GM19372 (cell line): ENCODE measurements at regions not wholly inside any gene's neighbourhood (a gene's known extent, or its start where the extent isn't known, plus 50 kb on each side); places are given as distances from the start of the nearest gene placed in this dataset.

Experiments used
- ATAC-seq: cut with Tn5 transposase; IDR thresholded peaks from one replicate; pipeline ENCODE4 v1.9.1; 2021; ENCODE audit warnings: mild to moderate bottlenecking, low read depth, moderate library complexity; ENCODE audit not compliant: unreplicated experiment

DNA sequence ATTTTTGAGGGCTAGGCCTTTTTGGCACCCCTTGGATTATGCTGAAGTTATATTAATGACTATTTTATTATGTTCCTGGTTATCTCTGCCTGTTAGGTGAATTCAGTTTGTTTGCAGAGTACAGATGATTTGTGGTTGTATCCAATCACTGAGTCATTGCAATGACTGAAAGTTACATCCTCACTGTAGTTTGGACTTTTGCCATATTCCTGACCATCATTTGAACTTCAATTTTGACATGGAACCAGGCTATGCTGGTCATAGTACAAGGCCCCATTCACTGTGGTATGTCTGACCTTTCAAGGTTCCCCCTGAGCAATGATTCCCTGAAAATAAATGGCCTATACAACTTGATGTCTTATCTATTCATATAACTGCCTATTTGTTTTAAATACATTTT, 621.0 kb downstream of the CCER1 start:
- ATAC-seq: no peak

DNA sequence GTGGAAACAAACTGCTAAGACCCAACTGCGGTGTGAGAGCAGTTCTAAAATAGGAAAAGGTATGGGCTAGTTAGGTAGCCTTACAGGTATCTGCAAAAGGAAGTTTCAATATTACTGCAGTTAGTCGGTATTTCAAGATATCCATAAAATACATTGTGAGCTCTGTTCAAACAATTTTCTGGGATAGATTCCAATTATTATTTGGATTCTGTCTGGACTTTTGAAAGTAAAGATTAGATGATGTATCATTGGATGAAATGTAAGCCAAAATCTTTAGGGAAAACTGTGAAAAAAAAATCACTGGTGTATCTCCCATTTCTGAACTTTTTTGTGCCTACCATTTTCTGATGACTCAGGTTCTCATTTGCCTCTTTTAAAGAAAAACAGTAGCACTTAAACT, 621.6 kb downstream of the CCER1 start:
- ATAC-seq: no peak

DNA sequence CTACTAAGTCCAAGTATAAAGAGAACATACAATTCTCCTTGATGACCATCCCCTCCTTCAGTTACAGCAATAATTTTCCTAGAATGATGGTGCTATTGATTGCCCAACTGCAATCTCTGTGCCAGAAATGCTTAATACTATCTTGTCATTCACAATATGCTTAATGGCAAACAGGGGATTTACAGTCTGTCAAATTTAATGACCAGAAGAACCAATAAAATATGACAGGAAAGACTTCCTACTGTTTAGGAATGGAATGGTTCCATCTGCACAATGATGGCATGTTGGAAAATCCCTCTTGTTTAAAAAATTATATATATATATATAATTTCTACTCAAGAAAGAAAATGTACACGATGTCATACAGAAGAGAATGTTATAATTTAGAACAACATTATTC, 623.2 kb downstream of the CCER1 start:
- ATAC-seq: no peak

DNA sequence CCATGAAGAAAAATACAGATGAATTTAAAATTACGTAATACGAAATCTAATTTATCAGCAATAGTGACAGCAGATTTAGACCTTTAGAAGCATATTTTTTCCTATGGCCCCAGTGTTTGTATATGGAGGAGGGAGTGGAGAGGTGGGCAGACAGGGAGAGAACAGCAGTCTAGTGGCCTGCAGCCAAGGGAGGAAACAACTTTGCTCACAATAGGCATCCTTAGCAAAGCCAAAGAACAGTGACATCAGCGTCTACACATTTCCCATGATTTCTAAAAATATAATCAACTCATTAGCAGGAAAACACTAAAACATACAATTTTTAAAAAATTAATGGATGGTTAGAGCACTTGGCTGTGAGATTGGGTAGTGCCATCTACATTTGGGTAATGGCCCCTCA, 622.6 kb upstream of the ATP2B1 start:
- no peak for ATAC-seq

DNA sequence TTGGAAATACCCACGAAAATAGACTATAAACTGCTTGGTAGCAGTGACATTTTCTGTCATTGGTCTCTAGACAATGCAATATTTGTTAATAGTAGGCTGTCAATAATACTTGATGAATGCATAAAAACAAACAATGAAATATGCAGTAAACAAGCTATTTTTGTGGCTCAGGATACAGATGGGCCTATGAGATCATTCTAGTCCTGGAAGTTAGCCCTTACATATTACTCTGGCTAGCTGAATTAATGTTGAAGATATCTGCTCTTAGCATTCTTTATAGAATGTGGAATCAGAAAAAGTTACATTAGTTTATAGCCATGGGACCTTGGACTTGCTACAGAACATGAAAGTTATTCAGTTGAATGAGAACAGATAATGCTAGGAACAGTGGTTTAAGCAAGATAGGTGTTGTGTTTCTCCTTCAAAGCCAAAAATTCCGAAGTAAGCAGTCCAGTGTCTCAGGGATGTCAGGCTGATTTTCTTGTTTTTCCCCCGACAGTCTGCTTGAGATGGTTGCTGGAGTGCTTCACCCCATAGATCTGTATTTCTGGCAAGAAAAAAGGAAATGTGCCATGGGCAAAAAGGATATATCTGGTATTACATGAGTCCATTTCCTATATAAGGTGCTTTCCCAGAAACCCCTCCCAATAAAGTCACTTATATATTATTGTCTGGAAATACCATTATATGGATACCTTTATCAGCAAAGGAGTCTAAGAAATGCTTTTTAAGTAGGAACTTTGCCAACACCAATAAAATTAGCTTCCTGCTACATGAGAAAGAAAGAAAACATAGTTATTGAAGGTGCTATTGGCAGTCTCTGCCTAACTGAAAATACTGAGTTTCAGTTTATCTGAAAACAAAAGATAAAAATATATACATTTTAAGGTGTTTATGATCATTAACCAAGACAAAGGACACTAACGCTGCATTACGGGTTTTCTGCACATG, 619.4 kb upstream of the ATP2B1 start:
- ATAC-seq: no peak

DNA sequence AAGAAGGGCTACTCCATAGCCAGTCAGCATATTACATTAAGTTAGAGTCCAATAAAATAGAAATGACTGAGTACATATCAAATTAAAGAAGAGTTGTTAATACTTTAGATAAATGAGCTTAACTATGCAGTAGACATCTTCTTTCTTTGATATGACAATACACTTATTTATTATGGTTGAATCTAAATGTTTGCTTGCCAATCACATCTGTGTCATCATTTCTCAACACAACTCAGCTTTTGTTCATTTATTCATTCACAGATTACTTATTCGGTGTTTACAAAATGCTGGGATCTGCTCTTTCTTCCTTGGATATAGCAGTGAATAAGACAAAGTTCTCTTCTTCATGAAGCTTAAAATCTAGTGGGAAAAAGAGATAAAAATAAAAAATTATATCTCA, 614.6 kb upstream of the ATP2B1 start:
- no peak for ATAC-seq

DNA sequence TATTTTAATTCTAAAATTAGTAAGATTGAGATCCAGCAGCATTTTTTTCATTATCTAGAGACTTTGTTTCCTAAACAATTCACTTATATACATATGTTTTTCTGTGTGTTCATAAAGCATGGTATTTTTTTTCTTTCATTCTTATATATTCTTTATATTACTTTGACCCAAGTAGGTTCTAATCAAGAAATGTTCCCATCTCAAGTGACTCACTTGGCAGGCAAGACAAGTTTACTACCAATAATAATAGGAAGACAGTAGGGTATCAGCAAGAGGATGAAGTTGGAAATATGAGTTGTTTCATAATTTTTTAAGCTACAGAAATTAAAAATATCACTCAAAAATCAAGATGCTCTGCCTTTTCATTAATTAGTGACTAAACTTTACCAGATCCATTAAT, 613.4 kb upstream of the ATP2B1 start:
- no peak for ATAC-seq

DNA sequence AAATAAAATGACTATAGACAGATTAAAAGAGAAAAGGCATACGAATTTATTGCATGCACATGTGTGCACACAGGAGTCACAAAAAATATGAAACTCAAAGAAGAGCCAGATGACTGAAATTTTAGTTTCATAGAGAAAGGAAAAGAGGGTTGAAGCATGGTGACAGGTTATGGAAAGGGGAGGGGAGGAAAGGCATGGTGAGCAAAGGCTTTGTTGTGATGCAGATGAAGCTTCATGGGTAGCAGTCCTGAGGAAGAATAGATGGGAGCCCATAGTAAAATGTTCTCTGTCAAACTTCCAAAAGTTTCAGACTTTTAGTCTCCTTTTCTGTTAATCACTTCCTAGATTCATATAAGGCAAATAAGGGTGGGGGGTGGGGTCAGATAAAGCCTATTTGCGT, 612.7 kb upstream of the ATP2B1 start:
- ATAC-seq: no peak

DNA sequence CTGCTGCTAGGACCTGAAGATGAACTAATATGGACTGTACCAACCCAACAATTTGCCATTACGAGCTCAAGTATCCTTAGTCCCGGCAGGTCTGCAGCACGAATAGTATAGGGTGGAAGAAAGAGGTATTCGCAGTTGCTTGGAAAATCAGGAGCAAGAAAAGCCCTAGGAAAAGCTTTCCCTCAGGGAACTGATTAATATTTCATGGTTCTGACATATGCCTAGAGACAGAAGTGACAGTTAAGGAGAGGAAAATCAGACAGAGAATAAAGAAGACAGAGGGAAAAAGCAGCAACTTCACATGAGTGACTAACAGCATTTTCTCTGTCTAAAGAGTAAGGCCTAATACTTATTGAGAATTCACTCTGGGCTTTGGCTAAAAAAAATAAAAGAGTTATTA, 602.9 kb upstream of the ATP2B1 start:
- ATAC-seq: no peak

DNA sequence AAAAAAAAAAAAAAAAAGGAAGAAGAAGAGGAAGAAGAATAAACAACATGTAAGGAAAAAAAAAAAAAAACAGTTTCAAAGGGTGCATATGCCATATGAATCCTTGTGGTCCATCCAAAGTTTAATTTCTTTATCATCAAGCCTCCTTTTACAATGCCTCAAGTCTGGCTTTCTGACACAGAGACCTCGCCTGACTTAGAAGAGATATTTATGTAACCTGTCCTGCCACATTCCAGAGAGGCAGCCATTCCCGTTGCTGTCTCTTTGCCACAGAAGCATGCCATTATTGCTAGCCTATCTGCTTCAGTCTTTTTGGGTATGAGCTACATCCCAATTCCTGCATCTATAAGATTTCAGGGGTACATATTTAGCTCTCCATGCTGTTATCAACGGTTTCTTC, 596.7 kb upstream of the ATP2B1 start:
- ATAC-seq: no peak

DNA sequence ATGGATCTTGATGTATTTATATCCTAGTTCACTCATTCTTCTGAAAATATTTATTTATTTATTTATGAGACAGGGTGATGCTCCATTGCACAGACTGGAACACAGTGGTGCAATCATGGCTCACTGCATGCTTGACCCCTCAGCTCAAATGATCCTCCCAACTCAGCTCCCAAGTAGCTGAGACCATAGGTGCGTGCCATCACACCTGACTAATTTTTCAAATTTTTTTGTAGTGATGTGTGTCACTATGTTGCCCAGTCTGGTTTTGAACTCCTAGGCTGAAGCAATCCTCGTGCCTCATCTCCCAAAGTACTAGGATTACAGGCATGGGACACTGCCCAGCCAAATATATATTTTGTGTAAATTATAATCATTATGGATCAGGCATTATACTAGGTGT, 595.6 kb upstream of the ATP2B1 start:
- no peak for ATAC-seq

DNA sequence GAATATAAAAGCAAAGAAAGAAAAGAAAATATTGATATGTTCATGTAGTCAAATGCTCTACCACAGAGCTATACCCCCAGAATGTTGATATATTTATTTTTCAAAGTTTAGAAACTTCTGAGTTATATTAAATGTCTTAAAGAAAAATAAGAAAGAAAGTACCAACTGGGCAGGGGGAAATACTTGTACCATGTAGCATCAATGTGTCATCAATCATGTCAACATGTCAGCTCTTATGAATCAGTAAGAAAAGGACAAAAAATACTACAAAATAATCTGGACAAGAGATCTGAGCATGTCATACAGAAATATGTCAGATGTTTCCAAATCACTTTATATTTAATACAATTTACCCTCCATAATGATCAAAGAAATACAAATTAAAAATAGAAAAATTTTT, 595.1 kb upstream of the ATP2B1 start:
- ATAC-seq: no peak

DNA sequence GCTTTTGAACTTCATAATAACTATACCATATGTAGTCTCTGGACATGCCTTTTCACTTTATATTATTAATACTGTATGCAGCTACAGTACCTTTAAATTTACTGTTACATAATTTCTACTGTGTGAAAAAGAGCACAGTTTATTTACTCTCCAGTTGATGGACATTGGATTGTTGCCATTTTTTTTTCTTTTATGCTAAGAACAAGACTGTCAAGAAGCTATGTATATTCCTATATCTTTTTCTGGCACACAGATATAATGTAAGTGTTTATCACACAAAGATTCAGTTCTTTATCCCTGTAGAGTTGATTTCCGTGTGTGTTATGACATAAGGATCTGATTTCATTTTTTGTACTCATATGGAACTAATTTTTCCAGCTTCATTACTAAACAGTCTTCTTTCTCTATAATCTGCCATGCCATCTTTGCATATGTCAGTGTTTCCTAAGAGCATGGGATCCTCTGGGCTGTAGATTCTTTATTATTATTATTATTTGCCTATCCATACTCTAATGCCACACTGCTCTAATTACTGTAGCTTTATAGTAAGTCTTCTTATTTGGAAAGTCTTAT, 593.0 kb upstream of the ATP2B1 start:
- no peak for ATAC-seq

DNA sequence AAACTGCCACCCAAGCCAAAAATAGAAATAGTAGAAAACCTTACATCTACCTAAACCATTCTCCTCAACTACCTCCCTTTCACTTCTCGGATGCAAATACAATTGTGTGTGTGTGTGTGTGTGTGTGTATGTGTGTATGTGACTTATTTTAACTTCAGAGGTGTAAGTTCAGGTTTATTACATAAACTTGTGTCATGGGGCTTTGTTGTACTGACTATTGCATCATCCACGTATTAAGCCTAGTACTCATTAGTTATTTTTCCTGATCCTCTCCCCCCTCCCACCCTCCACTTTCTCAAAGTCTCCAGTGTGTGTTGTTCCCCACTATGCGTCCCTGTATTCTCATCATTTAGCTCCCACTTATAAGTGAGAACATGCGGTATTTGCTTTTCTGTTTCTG, 592.5 kb upstream of the ATP2B1 start:
- ATAC-seq: no peak

DNA sequence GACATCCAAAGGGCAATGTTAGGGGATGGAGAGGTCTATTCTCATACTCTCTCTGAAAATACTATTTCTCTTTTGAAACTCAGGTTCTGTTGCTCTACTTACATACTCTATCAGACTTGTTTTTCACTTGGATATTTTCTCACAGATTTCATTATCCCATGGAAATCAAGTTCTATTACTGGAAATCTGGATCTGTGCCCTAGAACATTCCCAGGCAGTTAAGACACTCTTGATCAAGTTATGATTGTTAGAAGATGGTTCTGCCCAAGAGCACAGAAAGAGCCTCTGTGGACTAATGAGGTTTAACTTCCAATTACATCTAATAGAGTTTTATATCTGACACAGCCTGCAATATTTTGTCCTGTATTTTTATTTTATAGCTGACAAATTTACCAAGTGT, 591.0 kb upstream of the ATP2B1 start:
- ATAC-seq: peak; percentile 4

DNA sequence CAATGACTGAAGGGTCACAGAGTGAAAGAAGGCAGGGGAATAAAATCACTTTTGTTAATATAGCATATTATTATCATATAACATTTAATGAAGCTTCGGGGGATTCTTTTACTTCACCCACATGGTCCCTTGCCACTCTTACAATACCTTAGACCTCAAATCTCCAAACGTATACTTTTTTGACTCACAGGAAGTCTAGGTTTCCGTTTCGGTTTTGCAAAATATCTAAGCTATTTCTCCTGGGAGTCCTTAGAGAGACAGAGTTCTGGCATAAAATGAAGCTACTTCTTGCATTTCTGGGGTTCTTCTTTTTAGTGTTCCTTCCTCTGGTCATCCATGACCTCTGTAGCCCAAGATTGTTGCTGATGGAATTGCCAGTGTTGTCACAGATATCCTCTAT, 590.5 kb upstream of the ATP2B1 start:
- ATAC-seq: peak; percentile 78

DNA sequence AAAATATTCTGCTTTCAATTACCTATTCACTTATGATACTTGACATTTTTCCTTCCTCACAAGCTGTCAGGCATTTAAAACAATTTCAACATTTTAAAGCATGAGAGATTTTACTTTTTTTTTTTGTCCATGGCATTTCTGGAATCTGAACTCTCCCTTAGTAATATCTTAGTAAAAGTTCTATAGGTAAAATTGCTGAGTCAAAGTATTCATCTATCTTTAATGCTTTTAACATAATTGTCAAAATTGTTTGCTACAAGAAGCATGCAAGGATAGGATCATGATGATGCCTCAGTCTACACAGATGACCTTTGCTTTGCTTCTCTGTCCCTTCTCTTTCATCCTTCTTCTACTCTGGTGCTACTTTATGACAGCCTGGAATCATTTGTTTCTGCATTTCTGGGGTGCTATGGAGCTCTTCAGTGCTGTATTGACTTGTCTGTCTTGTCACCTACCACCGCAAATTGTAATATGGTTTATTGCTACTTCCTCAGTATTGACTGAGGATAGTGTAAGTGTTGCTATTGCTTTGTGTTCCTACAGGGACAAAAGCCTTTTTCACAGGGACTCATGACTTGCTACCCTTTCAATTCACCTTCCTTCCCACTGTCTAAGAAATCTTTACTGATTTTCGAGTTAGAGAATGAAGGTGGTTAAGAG, 589.8 kb upstream of the ATP2B1 start:
- no peak for ATAC-seq

DNA sequence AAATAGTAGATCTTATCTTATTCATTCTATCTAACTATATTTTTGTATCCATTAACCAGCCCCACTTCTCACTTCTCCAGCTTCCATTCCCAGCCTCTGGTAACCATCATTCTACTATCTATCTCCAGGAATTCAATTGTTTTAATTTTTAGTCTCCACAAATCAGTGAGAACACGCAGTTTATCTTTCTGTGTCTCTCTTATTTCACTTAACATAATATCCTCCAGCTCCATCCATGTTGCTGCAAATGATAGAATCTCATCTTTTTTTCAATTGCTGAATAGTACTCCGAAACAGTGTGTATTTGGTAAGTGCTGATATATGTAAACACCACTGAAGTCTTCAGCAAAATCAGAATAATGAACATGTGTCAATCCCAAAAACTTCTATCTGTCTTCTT, 587.2 kb upstream of the ATP2B1 start:
- ATAC-seq: no peak

DNA sequence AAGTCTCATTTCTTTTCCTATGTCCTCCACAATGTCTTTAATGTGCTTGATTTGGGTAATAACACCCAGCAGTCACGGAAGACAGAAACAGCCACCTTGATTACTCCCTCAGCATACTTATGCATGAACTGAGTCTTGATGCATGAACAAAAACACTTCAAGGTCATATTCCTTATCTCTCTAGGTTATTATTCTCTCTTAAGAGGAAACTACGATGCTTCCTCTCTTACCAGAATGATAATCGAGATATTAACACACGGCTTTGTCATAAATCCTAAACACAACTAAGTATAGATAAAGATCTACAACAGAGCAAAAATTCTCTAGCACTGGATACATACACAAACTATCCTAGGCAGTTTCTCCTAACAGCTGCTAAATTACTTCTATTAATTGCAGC, 583.5 kb upstream of the ATP2B1 start:
- ATAC-seq: no peak

DNA sequence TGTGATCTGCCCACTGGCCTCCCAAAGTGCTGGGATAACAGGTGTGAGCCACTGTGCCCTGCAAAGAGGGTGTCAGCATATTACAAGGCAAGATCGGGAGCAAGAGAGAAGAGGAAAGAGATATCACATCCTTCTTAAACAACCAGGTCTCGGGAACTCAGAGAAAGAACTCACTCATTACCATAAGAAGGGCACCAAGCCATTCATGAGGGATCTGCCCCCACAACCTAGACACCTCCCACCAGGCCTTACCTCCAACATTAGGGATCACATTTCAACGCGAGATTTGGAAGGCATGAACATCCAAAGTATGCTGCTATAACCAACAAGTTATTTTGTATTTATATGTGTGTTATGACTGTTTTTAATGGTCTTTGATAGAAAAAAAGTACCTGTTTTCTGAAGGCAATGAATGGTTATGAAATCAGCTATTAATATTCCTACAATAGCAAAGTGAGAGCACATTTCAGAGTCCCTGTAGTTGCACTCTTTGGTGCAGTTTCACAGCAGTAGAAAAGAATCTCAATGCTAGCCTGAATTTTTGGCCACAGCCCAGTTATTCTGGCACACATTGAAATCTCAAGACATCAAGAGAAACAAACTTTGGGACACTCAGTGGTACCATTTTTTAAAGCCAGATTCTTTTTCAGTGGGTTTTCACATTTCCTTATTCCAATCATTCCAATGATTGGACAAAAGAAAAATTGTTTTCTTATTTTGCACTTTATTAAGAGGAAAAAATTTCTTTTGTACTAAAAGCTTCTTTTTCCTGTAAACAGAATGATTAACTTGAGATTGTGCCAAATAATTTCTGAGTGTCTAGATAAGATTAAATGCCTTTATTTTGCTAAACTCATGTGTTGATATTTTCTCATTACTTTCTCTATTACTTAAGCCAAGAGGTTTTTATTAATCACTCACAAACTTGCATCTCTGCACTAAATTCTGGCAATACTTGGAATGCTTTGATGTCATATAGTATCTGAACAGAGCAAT, 582.6 kb upstream of the ATP2B1 start:
- no peak for ATAC-seq

DNA sequence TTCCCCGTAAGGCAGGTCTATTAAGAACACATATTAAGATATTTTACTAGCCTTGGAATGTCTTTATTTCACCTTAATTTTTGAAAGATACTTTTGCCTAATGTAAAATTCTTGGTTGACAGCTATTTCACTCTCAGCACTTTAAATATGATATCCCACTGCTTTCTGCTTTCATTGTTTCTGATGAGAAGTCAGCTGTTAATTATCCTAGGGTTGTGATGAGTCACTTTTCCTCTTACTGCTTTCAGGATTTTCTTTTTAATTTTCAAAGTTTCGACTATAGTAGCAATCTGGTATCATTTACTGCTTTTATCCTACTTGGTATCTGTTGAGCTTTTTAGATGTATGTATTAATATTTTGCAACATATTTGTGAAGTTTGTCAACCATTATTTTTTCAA, 578.9 kb upstream of the ATP2B1 start:
- ATAC-seq: no peak
